ENCODE measurements at regions not wholly inside any gene's neighbourhood (a gene's known extent, or its start where the extent isn't known, plus 50 kb on each side); places are given as distances from the start of the nearest gene placed in this dataset.

DNA sequence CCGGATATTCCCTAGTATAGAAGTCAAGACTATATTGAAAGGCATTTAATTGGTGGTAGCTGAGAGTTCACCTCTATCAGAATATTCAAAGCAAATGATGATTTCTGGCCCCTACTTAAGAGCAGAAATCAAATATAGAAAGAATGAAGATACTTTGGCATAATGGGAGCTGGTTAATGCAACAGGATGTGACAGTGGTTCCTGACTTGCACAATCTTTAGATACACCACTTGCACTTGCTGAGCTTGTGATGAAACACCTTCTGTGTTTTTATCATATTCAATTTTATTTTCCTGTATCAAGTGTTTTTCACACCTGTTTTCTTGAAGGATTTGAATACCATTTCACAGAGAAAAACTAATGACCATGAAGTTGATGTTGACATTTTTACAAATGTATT is 124.1 kb upstream of the CDH19 start:
- peak; percentile 2 for DNase-seq

DNA sequence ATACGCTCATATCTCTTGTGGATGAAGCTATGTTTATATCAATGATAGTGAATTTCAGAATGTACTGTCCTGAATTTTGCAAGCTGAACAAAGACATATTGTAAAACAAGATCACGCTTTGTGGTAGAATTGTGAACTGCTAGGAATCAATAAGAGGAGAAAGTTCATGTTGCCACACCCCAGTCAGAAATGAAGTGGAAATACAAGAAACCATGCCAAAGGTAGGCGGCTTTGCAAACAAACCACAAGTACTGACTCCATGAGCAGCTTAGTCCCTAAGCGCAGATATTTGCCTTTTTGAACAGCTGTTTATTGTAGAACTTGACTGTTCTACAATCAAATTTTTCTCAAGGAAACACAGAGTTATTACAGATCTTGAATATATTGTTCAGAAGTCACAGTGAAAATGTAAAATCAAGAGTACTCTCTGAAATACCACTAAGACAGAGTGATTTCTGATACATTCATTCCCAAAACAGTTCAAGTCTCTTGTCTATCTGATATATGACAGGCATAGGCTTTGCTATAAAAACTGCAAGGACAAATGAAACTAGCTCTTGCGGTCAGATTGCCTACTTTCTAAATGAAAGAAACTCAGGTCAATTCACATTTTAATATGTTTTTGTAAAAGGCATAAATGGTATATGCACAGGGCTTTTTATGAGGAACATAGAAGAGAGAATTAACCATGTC is 120.9 kb upstream of the CDH19 start:
- DNase-seq: no peak

DNA sequence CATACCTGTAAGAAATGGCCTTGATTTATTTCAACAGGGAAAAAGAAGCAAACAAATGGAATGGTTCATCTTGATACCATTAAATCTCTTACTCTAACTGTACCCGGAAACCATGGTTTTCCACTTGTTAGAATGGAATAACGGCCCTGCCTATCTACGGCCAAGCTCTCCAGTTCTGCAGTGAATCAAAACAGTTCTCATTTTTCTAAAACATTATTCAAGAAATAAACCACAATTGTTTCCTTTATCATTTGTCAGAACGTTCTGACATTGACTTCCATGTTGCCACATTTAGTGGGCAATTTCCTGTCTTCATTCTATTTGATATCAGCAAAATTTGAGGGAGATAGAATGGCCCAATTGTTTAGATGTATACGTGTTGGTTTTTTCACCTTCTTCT is 118.8 kb upstream of the CDH19 start:
- no peak for DNase-seq

DNA sequence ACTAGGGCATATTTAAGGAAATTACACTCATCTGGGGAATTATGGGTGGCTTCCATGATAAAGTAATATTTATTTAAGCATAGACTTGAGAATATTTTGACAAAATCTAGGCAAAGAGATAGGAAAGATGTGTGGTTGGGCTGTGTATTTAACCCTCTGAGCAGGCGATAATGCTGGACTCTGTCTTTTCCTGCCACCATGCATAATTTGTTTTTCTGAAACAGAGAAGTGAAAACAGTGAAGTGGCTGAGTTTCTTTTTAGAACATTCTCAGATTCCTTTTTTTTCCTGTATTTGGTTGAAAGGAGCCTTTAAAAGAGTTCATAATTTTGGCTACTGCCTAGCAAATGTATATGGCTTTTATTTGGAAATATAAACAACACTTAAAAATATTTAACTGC is 104.8 kb upstream of the CDH19 start:
- DNase-seq: no peak

GRCh38 chr18:66707473-66707872 is 103.6 kb upstream of the CDH19 start:
- no peak for DNase-seq

GRCh38 chr18:66695281-66695680 is 91.4 kb upstream of the CDH19 start:
- DNase-seq: no peak

DNA sequence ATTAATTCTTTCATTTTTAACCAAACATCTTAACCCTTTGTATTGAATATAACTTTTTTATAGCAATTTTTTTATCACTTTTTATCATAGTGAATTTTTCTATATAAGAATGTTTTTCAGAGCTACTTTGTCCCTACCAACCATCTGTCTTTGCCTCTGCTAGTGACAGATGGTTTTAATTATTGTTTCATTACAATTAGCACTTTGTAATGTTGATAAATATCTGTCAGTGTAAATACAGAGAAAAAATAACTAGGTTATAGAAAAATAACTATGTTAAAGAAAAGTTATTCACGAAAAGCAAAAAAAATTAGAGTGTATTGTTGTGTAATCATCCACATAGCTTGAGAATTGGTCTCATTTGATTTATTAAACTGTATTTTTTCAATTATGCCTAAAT is 91.0 kb upstream of the CDH19 start:
- DNase-seq: no peak

DNA sequence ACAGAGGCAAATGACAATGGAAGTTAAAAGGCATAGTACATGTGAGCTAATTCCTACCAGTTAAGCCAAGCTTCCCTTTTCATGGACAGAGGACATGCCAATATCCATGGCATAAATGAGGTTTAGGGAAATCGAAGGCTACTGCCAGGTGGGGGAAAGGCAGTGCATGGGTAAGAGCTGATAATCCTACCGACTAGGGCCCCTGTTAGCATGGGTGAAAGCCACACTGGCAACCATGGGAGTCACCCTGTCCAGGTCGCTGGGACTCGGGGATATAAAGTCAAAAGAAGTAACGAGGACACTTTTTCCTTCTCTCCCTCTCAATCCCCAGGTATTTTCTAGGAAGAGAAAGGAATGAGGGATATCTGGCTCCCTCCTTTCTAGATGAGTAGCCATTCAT is 83.7 kb upstream of the CDH19 start:
- no peak for DNase-seq

DNA sequence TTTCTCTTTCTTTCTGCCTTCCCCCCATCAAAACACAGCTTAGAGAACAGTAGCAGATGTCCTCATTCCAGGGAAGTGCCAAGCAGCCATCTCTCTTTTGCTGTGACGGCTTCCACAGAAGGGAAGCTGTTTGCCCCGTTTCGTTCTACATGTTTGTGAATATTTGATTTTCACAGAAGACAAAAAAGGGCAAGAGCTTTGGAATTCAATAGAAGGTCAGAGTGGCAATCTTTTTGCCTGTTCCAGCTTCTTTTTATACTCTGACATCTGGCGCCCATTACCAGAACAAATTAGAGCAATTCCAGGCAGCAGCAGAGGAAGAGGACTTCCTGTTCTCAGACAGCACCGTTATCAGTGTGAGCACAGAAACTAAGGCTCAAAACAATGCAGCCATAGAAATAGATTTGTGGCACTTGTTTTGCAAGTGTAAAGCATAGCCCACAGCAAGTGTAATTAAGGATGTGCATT is 79.0 kb upstream of the CDH19 start:
- peak; percentile 1 for DNase-seq

- no peak for DNase-seq
These were observed 72.8 kb upstream of the CDH19 start for GRCh38 chr18:66676699-66677098.

GRCh38 chr18:66674286-66674685 is 70.4 kb upstream of the CDH19 start:
- no peak for DNase-seq

DNA sequence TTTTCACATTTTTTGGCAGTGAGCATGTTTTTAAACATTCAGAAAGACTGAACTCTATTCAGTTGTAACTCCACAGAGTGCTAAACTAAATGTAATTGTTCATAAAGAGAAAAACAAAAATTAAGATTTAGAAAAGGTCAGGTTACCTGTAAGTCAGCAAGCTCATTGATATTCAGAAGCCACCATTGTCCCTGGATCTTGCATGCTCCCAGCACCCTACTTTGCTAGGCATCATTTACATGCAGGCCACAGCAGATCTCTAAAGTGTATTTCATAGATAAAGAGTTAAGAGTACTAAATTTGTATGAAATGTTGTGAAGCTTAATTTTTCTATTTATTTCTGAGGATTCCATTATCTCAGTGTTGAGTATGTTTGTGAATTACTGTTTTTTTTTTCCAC is 64.8 kb upstream of the CDH19 start:
- no peak for DNase-seq

- DNase-seq: no peak
These were observed 58.7 kb upstream of the CDH19 start for GRCh38 chr18:66662632-66663031.

- no peak for DNase-seq
These were observed 51.5 kb upstream of the CDH19 start for GRCh38 chr18:66655407-66655806.

Measured in NCI-H226 (cell line).